ENCODE measurements at regions not wholly inside any gene's neighbourhood (a gene's known extent, or its start where the extent isn't known, plus 50 kb on each side); places are given as distances from the start of the nearest gene placed in this dataset.

GRCh38 chr13:79831556-79831955, 350.6 kb downstream of the NDFIP2 start:
- no peaks in the 10 kb centered on the region for H3K4me1 ChIP-seq (ENCODE audit: control insufficient read depth in 4 of 4, insufficient read depth in 4 of 4, low read length in 3 of 4)
- no peaks in the 10 kb centered on the region for H3K36me3 ChIP-seq (ENCODE audit: control insufficient read depth in 4 of 4, insufficient read depth in 3 of 4, low read depth in 1 of 4, low read length in 3 of 4)
- DNase-seq (ENCODE audit: low spot score), result no peak
- no peak overlapping the region for H3K27ac ChIP-seq (ENCODE audit: low read depth in 1 of 2, low read length in 2 of 2)
- WGBS, result 92% methylated on average over 3 of the region's 3 CpGs
- no peak overlapping the region for H3K4me3 ChIP-seq (ENCODE audit: low read depth in 1 of 3, low read length in 3 of 3)
- TF ChIP-seq HNF4G (IDR thresholded peaks at IDR 0.05) (no peak), ZBTB33 (IDR thresholded peaks at IDR 0.05) (no peak), JUND (IDR thresholded peaks at IDR 0.05) (no peak), SP1 (IDR thresholded peaks at IDR 0.05) (no peak)
- TF ChIP-seq, protein P1, sequence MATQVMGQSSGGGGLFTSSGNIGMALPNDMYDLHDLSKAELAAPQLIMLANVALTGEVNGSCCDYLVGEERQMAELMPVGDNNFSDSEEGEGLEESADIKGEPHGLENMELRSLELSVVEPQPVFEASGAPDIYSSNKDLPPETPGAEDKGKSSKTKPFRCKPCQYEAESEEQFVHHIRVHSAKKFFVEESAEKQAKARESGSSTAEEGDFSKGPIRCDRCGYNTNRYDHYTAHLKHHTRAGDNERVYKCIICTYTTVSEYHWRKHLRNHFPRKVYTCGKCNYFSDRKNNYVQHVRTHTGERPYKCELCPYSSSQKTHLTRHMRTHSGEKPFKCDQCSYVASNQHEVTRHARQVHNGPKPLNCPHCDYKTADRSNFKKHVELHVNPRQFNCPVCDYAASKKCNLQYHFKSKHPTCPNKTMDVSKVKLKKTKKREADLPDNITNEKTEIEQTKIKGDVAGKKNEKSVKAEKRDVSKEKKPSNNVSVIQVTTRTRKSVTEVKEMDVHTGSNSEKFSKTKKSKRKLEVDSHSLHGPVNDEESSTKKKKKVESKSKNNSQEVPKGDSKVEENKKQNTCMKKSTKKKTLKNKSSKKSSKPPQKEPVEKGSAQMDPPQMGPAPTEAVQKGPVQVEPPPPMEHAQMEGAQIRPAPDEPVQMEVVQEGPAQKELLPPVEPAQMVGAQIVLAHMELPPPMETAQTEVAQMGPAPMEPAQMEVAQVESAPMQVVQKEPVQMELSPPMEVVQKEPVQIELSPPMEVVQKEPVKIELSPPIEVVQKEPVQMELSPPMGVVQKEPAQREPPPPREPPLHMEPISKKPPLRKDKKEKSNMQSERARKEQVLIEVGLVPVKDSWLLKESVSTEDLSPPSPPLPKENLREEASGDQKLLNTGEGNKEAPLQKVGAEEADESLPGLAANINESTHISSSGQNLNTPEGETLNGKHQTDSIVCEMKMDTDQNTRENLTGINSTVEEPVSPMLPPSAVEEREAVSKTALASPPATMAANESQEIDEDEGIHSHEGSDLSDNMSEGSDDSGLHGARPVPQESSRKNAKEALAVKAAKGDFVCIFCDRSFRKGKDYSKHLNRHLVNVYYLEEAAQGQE (IDR thresholded peaks at IDR 0.05), result no peak
- TF ChIP-seq, protein P2, sequence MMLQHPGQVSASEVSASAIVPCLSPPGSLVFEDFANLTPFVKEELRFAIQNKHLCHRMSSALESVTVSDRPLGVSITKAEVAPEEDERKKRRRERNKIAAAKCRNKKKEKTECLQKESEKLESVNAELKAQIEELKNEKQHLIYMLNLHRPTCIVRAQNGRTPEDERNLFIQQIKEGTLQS (IDR thresholded peaks at IDR 0.05), result no peak
- TF ChIP-seq, protein P3, sequence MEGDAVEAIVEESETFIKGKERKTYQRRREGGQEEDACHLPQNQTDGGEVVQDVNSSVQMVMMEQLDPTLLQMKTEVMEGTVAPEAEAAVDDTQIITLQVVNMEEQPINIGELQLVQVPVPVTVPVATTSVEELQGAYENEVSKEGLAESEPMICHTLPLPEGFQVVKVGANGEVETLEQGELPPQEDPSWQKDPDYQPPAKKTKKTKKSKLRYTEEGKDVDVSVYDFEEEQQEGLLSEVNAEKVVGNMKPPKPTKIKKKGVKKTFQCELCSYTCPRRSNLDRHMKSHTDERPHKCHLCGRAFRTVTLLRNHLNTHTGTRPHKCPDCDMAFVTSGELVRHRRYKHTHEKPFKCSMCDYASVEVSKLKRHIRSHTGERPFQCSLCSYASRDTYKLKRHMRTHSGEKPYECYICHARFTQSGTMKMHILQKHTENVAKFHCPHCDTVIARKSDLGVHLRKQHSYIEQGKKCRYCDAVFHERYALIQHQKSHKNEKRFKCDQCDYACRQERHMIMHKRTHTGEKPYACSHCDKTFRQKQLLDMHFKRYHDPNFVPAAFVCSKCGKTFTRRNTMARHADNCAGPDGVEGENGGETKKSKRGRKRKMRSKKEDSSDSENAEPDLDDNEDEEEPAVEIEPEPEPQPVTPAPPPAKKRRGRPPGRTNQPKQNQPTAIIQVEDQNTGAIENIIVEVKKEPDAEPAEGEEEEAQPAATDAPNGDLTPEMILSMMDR (IDR thresholded peaks at IDR 0.05; ENCODE audit: low read depth, low read length, missing input control), result no peak
- H3K9me3 ChIP-seq (ENCODE audit: control insufficient read depth in 4 of 4, low read length in 3 of 4), result peaks cover 0 to 2% (median 0%) of the 10 kb centered on the region in 4 donors
- no peaks in the 10 kb centered on the region for H3K27me3 ChIP-seq (ENCODE audit: control insufficient read depth in 4 of 4, insufficient read depth in 4 of 4, low read length in 3 of 4)
- no peak overlapping the region for H3K9ac ChIP-seq (ENCODE audit: low read depth in 1 of 2, low read length in 2 of 2)

DNA sequence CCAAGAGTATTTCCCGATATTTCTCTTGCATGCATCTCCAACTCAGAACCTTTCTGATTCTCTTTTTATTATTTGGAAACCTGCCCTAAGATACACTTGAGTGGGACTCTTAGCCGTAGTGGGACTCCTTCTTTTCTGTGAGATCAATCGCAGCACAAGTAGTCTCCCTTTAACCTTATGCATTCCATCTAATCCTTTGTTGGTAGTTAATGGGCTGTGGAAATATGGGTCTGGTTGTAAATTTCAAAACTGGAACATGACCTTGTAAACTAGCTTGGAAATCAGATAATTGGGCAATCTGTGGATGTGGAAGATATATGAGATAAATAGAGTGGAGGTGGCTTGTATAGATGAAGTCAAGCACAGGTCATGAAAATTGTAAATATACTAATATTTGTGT, 350.0 kb downstream of the NDFIP2 start:
- no peak overlapping the region for H3K4me3 ChIP-seq (ENCODE audit: low read depth in 1 of 3, low read length in 3 of 3)
- no peaks in the 10 kb centered on the region for H3K36me3 ChIP-seq (ENCODE audit: control insufficient read depth in 4 of 4, insufficient read depth in 3 of 4, low read depth in 1 of 4, low read length in 3 of 4)
- H3K4me1 ChIP-seq (ENCODE audit: control insufficient read depth in 4 of 4, insufficient read depth in 4 of 4, low read length in 3 of 4), result no peaks in the 10 kb centered on the region
- H3K9ac ChIP-seq (ENCODE audit: low read depth in 1 of 2, low read length in 2 of 2), result no peak overlapping the region
- TF ChIP-seq RAD21 (IDR thresholded peaks at IDR 0.05), result no peak
- H3K27me3 ChIP-seq (ENCODE audit: control insufficient read depth in 4 of 4, insufficient read depth in 4 of 4, low read length in 3 of 4), result no peaks in the 10 kb centered on the region
- H3K27ac ChIP-seq (ENCODE audit: low read depth in 1 of 2, low read length in 2 of 2), result no peak overlapping the region
- no peak for DNase-seq (ENCODE audit: low spot score)
- WGBS, result 93% methylated on average over 3 of the region's 3 CpGs
- H3K9me3 ChIP-seq (ENCODE audit: control insufficient read depth in 4 of 4, low read length in 3 of 4), result peaks cover 0 to 3% (median 0%) of the 10 kb centered on the region in 4 donors

- WGBS, result 82% methylated on average over 2 of the region's 2 CpGs
- Histone ChIP-seq H3K9me3 (ENCODE audit: control insufficient read depth in 4 of 4, low read length in 3 of 4) (peaks cover 0 to 4% (median 0%) of the 10 kb centered on the region in 4 donors), H3K9ac (ENCODE audit: low read depth in 1 of 2, low read length in 2 of 2) (no peak overlapping the region), H3K4me1 (ENCODE audit: control insufficient read depth in 4 of 4, insufficient read depth in 4 of 4, low read length in 3 of 4) (no peaks in the 10 kb centered on the region), H3K27me3 (ENCODE audit: control insufficient read depth in 4 of 4, insufficient read depth in 4 of 4, low read length in 3 of 4) (no peaks in the 10 kb centered on the region), H3K36me3 (ENCODE audit: control insufficient read depth in 4 of 4, insufficient read depth in 3 of 4, low read depth in 1 of 4, low read length in 3 of 4) (no peaks in the 10 kb centered on the region), H3K27ac (ENCODE audit: low read depth in 1 of 2, low read length in 2 of 2) (no peak overlapping the region), H3K4me3 (ENCODE audit: low read depth in 1 of 3, low read length in 3 of 3) (no peak overlapping the region)
- TF ChIP-seq RAD21 (IDR thresholded peaks at IDR 0.05) (no peak), FOXA2 (IDR thresholded peaks at IDR 0.05) (no peak), YY1 (IDR thresholded peaks at IDR 0.05) (no peak), HNF4G (IDR thresholded peaks at IDR 0.05) (no peak), HNF4A (conservative IDR thresholded peaks at IDR 0.05) (no peak), GABPA (IDR thresholded peaks at IDR 0.05 in 1 of 2, conservative IDR thresholded peaks at IDR 0.05 in 1 of 2) (no peak), SP1 (IDR thresholded peaks at IDR 0.05) (no peak), ZBTB33 (IDR thresholded peaks at IDR 0.05) (no peak), JUND (IDR thresholded peaks at IDR 0.05) (no peak)
- TF ChIP-seq, protein P3 (IDR thresholded peaks at IDR 0.05; ENCODE audit: low read depth, low read length, missing input control), result no peak
- TF ChIP-seq, protein P2 (IDR thresholded peaks at IDR 0.05), result no peak
- TF ChIP-seq, protein P4, sequence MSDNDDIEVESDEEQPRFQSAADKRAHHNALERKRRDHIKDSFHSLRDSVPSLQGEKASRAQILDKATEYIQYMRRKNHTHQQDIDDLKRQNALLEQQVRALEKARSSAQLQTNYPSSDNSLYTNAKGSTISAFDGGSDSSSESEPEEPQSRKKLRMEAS (IDR thresholded peaks at IDR 0.05), result no peak
- no peak for DNase-seq (ENCODE audit: low spot score)
Observed at GRCh38 chr13:79830426-79830825, 349.5 kb downstream of the NDFIP2 start.

Data from liver (tissue), 8 donors.